T-helper 17 cell (primary cell): ENCODE measurements at regions not wholly inside any gene's neighbourhood (a gene's known extent, or its start where the extent isn't known, plus 50 kb on each side); places are given as distances from the start of the nearest gene placed in this dataset.

Experiments
- ATAC-seq: fragments of 150-1000 bp; cut with Tn5 transposase; 2 replicates; pipeline ENCODE4 v1.10.0; 2021; ENCODE audit warnings: mild to moderate bottlenecking, moderate library complexity
- DNase-seq, 3 donors: peaks; one replicate each; pipeline versions ENCODE4 v3.0.0 to v3.0.0-alpha.2; 2020 to 2021
- H3K9me3 ChIP-seq: one replicate; pipeline ENCODE4 v1.7.0; 2013; ENCODE audit warnings: low read length, mild to moderate bottlenecking; ENCODE audit not compliant: control insufficient read depth, poor library complexity, severe bottlenecking
- H3K27ac Mint-ChIP-seq: one replicate; pipeline ENCODE4 v1.8.0; 2022; ENCODE audit warnings: mild to moderate bottlenecking, moderate library complexity, mixed read lengths
- H3K27me3 Mint-ChIP-seq: one replicate; pipeline ENCODE4 v1.8.0; 2022; ENCODE audit warnings: mixed read lengths
- H3K36me3 Mint-ChIP-seq: one replicate; pipeline ENCODE4 v1.8.0; 2022; ENCODE audit warnings: low read depth, mixed read lengths
- H3K4me1 Mint-ChIP-seq: one replicate; pipeline ENCODE4 v1.8.0; 2022; ENCODE audit warnings: mild to moderate bottlenecking, mixed read lengths
- H3K4me3 Mint-ChIP-seq: one replicate; pipeline ENCODE4 v1.8.0; 2022; ENCODE audit warnings: mild to moderate bottlenecking, moderate library complexity, mixed read lengths

- H3K9me3 ChIP-seq, result no peaks in the 10 kb centered on the region
- DNase-seq (no peak), ATAC-seq (no peak)
- no peaks in the 10 kb centered on the region for H3K27me3 Mint-ChIP-seq
- H3K4me3 Mint-ChIP-seq, result no peak overlapping the region
- no peaks in the 10 kb centered on the region for H3K36me3 Mint-ChIP-seq
- no peak overlapping the region for H3K27ac Mint-ChIP-seq
- H3K4me1 Mint-ChIP-seq, result no peaks in the 10 kb centered on the region
Measured at GRCh38 chr18:37619964-37620363, 54.4 kb upstream of the CELF4 start.

- H3K27ac Mint-ChIP-seq, result no peak overlapping the region
- no peaks in the 10 kb centered on the region for H3K4me1 Mint-ChIP-seq
- no peak for ATAC-seq
- H3K9me3 ChIP-seq, result no peaks in the 10 kb centered on the region
- no peaks in the 10 kb centered on the region for H3K27me3 Mint-ChIP-seq
- DNase-seq, result no peak
- H3K4me3 Mint-ChIP-seq, result no peak overlapping the region
- H3K36me3 Mint-ChIP-seq, result no peaks in the 10 kb centered on the region
Measured at GRCh38 chr18:37617623-37618022, 52.0 kb upstream of the CELF4 start.
